ENCODE measurements at regions not wholly inside any gene's neighbourhood (a gene's known extent, or its start where the extent isn't known, plus 50 kb on each side); places are given as distances from the start of the nearest gene placed in this dataset.

GRCh38 chr2:7931808-7932207, 750.0 kb upstream of the ID2 start:
- ATAC-seq = no peak
- Histone ChIP-seq H3K9me3 (replicated peaks; ENCODE audit: control insufficient read depth, insufficient read depth, low read depth, low read length) (no peaks in the 10 kb centered on the region), H3K27me3 (ENCODE audit: control insufficient read depth in 2 of 2, insufficient read depth in 2 of 2, low read length in 2 of 2) (no peaks in the 10 kb centered on the region; a peak in 1 of 5 replicates), H3K36me3 (ENCODE audit: control insufficient read depth, insufficient read depth, low read length) (no peaks in the 10 kb centered on the region), H3K9ac (ENCODE audit: insufficient read depth in 1 of 2, low read depth in 2 of 2, low read length in 2 of 2) (no peak overlapping the region), H3K4me3 (no peak overlapping the region), H3K79me2 (ENCODE audit: control insufficient read depth, insufficient read depth, low read length) (no peaks in the 10 kb centered on the region), H3K4me1 (replicated peaks in 1 of 2; ENCODE audit: control insufficient read depth in 2 of 2, insufficient read depth in 2 of 2, low read length in 2 of 2) (no peaks in the 10 kb centered on the region), H3K9me1 (ENCODE audit: control insufficient read depth, insufficient read depth, low read length) (peaks cover 3% of the 10 kb centered on the region), H4K20me1 (replicated peaks; ENCODE audit: control insufficient read depth, insufficient read depth, low read length) (no peaks in the 10 kb centered on the region), H3K27ac (ENCODE audit: extremely low read depth, low read depth, low read length) (no peak overlapping the region), H2AFZ (ENCODE audit: low read depth, low read length) (no peak overlapping the region), H3K4me2 (ENCODE audit: insufficient read depth, low read length) (no peak overlapping the region)
- in situ Hi-C loops (cut with MboI) (no loop called here), intact Hi-C loops (cut with micrococcal nuclease) (no loop called here)
- WGBS (ENCODE audit: insufficient coverage, low coverage, missing lambda C conversion rate) = 0% methylated on average over 4 of the region's 4 CpGs
- CTCF ChIA-PET (ENCODE audit: low intra/inter-chr PET ratio) = no interaction called here
- TF ChIP-seq EP400 (IDR thresholded peaks at IDR 0.05) = no peak
- POLR2A ChIA-PET = interaction anchor here (0.6 kb wide), 1 partner anchor 105 kb away, joined by 3 read pairs; no protein-coding TSS in a partner anchor
- no peak for FAIRE-seq
- DNase-seq (ENCODE audit: extremely low read depth in 1 of 4, low spot score in 3 of 4) = no peak
- no TSS peak for BruUV-seq (replicated peaks)

- 0% methylated on average over 1 of the region's 1 CpG for WGBS (ENCODE audit: insufficient coverage, low coverage, missing lambda C conversion rate)
- Histone ChIP-seq H2AFZ (ENCODE audit: low read depth, low read length) (no peak overlapping the region), H3K27me3 (ENCODE audit: control insufficient read depth in 2 of 2, insufficient read depth in 2 of 2, low read length in 2 of 2) (no peaks in the 10 kb centered on the region), H3K79me2 (ENCODE audit: control insufficient read depth, insufficient read depth, low read length) (no peaks in the 10 kb centered on the region), H3K9ac (ENCODE audit: insufficient read depth in 1 of 2, low read depth in 2 of 2, low read length in 2 of 2) (no peak overlapping the region), H3K9me1 (ENCODE audit: control insufficient read depth, insufficient read depth, low read length) (no peaks in the 10 kb centered on the region), H3K4me1 (replicated peaks in 1 of 2; ENCODE audit: control insufficient read depth in 2 of 2, insufficient read depth in 2 of 2, low read length in 2 of 2) (no peaks in the 10 kb centered on the region), H3K27ac (ENCODE audit: extremely low read depth, low read depth, low read length) (no peak overlapping the region), H3K4me3 (no peak overlapping the region), H3K36me3 (ENCODE audit: control insufficient read depth, insufficient read depth, low read length) (no peaks in the 10 kb centered on the region), H3K9me3 (replicated peaks; ENCODE audit: control insufficient read depth, insufficient read depth, low read depth, low read length) (no peaks in the 10 kb centered on the region), H4K20me1 (replicated peaks; ENCODE audit: control insufficient read depth, insufficient read depth, low read length) (no peaks in the 10 kb centered on the region), H3K4me2 (ENCODE audit: insufficient read depth, low read length) (no peak overlapping the region)
- intact Hi-C loops (cut with micrococcal nuclease) (no loop called here), in situ Hi-C loops (cut with MboI) (no loop called here)
- FAIRE-seq (no peak), DNase-seq (ENCODE audit: extremely low read depth in 1 of 4, low spot score in 3 of 4) (no peak), ATAC-seq (no peak)
- CTCF ChIA-PET (ENCODE audit: low intra/inter-chr PET ratio) = no interaction called here
- BruUV-seq (replicated peaks) = no TSS peak
- POLR2A ChIA-PET = interaction anchor here (1.1 kb wide), 1 partner anchor 18 kb away, joined by 3 read pairs; no protein-coding TSS in a partner anchor
- TF ChIP-seq PKNOX1 (IDR thresholded peaks at IDR 0.05) (no peak), TCF7 (IDR thresholded peaks at IDR 0.05; ENCODE audit: borderline replicate concordance) (no peak), NFIX (CRISPR knock-in tag; IDR thresholded peaks at IDR 0.05; ENCODE audit: low read depth) (no peak), ZNF41 (CRISPR knock-in tag; conservative IDR thresholded peaks at IDR 0.05) (no peak), HOMEZ (CRISPR knock-in tag; IDR thresholded peaks at IDR 0.05) (no peak), ELK3 (CRISPR knock-in tag; IDR thresholded peaks at IDR 0.05) (no peak), L3MBTL2 (IDR thresholded peaks at IDR 0.05) (no peak), TAL1 (IDR thresholded peaks at IDR 0.05) (no peak), KDM1A (IDR thresholded peaks at IDR 0.05) (no peak), DLX4 (CRISPR knock-in tag; IDR thresholded peaks at IDR 0.05) (no peak), HMGN3 (IDR thresholded peaks at IDR 0.05; ENCODE audit: borderline replicate concordance, extremely low read depth, insufficient read length, low read depth, low read length) (no peak)
Measured at GRCh38 chr2:7933672-7934071, 748.2 kb upstream of the ID2 start.

Measured in K562 (cell line).